ENCODE measurements at regions not wholly inside any gene's neighbourhood (a gene's known extent, or its start where the extent isn't known, plus 50 kb on each side); places are given as distances from the start of the nearest gene placed in this dataset.

- TF ChIP-seq POLR2A (IDR thresholded peaks at IDR 0.05) (no peak), CTCF (IDR thresholded peaks at IDR 0.05) (no peak)
These were observed 50.5 kb upstream of the AMOTL1 start for GRCh38 chr11:94717667-94718066.
